H9 (cell line): ENCODE measurements at regions not wholly inside any gene's neighbourhood (a gene's known extent, or its start where the extent isn't known, plus 50 kb on each side); places are given as distances from the start of the nearest gene placed in this dataset.

Source experiments
- DNase-seq: peaks from one replicate; pipeline ENCODE4 v3.0.0-alpha.2; 2017
- H2AFZ ChIP-seq: one replicate; pipeline ENCODE4 v1.6.1; 2013; ENCODE audit warnings: mild to moderate bottlenecking, low read length, control low read depth, moderate library complexity
- H2AK5ac ChIP-seq: 2 replicates; pipeline ENCODE4 v1.6.1; 2013; ENCODE audit warnings: low read length, control low read depth, mixed read lengths; ENCODE audit not compliant: insufficient read length
- H2BK120ac ChIP-seq: one replicate; pipeline ENCODE4 v1.6.1; 2013; ENCODE audit warnings: low read depth, mild to moderate bottlenecking, low read length, control low read depth, inconsistent platforms; ENCODE audit not compliant: poor library complexity, severe bottlenecking
- H2BK12ac ChIP-seq: 2 replicates; pipeline ENCODE4 v1.6.1; 2013; ENCODE audit warnings: low read length, control low read depth, mixed read lengths, low read depth; ENCODE audit not compliant: insufficient read length
- H2BK15ac ChIP-seq: 2 replicates; pipeline ENCODE4 v1.6.1; 2013; ENCODE audit warnings: low read depth, low read length, control low read depth
- H2BK20ac ChIP-seq: one replicate; pipeline ENCODE4 v1.6.1; 2013; ENCODE audit warnings: low read depth, mild to moderate bottlenecking, low read length, control low read depth, inconsistent platforms; ENCODE audit not compliant: poor library complexity, severe bottlenecking
- H2BK5ac ChIP-seq: 2 replicates; pipeline ENCODE4 v1.6.1; 2013; ENCODE audit warnings: low read length, control low read depth, mixed read lengths; ENCODE audit not compliant: insufficient read length
- H3K14ac ChIP-seq: 2 replicates; pipeline ENCODE4 v1.6.1; 2013; ENCODE audit warnings: low read length, control low read depth; ENCODE audit not compliant: insufficient read depth
- H3K18ac ChIP-seq: 2 replicates; pipeline ENCODE4 v1.6.1; 2013; ENCODE audit warnings: low read depth, mild to moderate bottlenecking, mixed read lengths, low read length, control low read depth; ENCODE audit not compliant: insufficient read length
- H3K23ac ChIP-seq: 2 replicates; pipeline ENCODE4 v1.6.1; 2013; ENCODE audit warnings: low read length, control low read depth, mixed read lengths, low read depth; ENCODE audit not compliant: insufficient read length
- H3K23me2 ChIP-seq: 2 replicates; pipeline ENCODE4 v1.6.1; 2013; ENCODE audit warnings: low read depth, mild to moderate bottlenecking, mixed read lengths, low read length, control low read depth; ENCODE audit not compliant: insufficient read length, poor library complexity, severe bottlenecking
- H3K27ac ChIP-seq: 2 replicates; pipeline ENCODE4 v1.5.1; 2013; ENCODE audit warnings: low read length, control low read depth, mixed read lengths, low read depth; ENCODE audit not compliant: insufficient read length
- H3K27me3 ChIP-seq: 2 replicates; pipeline ENCODE4 v1.6.1; 2013; ENCODE audit warnings: low read length, control low read depth, inconsistent platforms; ENCODE audit not compliant: insufficient read depth
- H3K4ac ChIP-seq: 2 replicates; pipeline ENCODE4 v1.6.1; 2013; ENCODE audit warnings: low read depth, mild to moderate bottlenecking, control low read depth, inconsistent platforms, low read length, moderate library complexity
- H3K4me1 ChIP-seq: 2 replicates; pipeline ENCODE4 v1.6.1; 2013; ENCODE audit warnings: low read length, control low read depth, inconsistent platforms; ENCODE audit not compliant: insufficient read depth
- H3K4me2 ChIP-seq: 2 replicates; pipeline ENCODE4 v1.6.1; 2013; ENCODE audit warnings: low read length, control low read depth, mixed read lengths; ENCODE audit not compliant: insufficient read length, insufficient read depth
- H3K56ac ChIP-seq: 2 replicates; pipeline ENCODE4 v1.6.1; 2013; ENCODE audit warnings: low read depth, mild to moderate bottlenecking, mixed read lengths, low read length, control low read depth; ENCODE audit not compliant: insufficient read length
- H3K79me1 ChIP-seq: 2 replicates; pipeline ENCODE4 v1.6.1; 2013; ENCODE audit warnings: low read depth, mild to moderate bottlenecking, moderate library complexity, low read length, control low read depth, inconsistent platforms; ENCODE audit not compliant: insufficient read depth, poor library complexity, severe bottlenecking
- H3K79me2 ChIP-seq: 2 replicates; pipeline ENCODE4 v1.6.1; 2013; ENCODE audit warnings: low read length, control low read depth, inconsistent platforms; ENCODE audit not compliant: insufficient read depth
- H3K9ac ChIP-seq: 2 replicates; pipeline ENCODE4 v1.6.1; 2013; ENCODE audit warnings: low read length, control low read depth, mixed read lengths; ENCODE audit not compliant: insufficient read length; ENCODE audit errors: extremely low read depth
- H3K9me3 ChIP-seq: one replicate; pipeline ENCODE4 v1.6.1; 2013; ENCODE audit warnings: low read depth, low read length, inconsistent platforms; ENCODE audit not compliant: control insufficient read depth
- H3T11ph ChIP-seq: one replicate; pipeline ENCODE4 v1.6.1; 2013; ENCODE audit warnings: mild to moderate bottlenecking, low read length, control low read depth, inconsistent platforms
- H4K20me1 ChIP-seq: one replicate; pipeline ENCODE4 v1.6.1; 2013; ENCODE audit not compliant: control insufficient read depth, insufficient read length, insufficient read depth
- H4K5ac ChIP-seq: 2 replicates; pipeline ENCODE4 v1.6.1; 2013; ENCODE audit warnings: low read depth, mild to moderate bottlenecking, mixed read lengths, low read length, control low read depth; ENCODE audit not compliant: insufficient read length
- H4K8ac ChIP-seq: replicated peaks from 2 replicates; pipeline ENCODE4 v1.6.1; 2013; ENCODE audit warnings: low read length, control low read depth, mixed read lengths, low read depth; ENCODE audit not compliant: insufficient read length
- H4K91ac ChIP-seq: 2 replicates; pipeline ENCODE4 v1.6.1; 2013; ENCODE audit warnings: low read depth, mild to moderate bottlenecking, moderate library complexity, mixed read lengths, low read length, control low read depth; ENCODE audit not compliant: insufficient read length
- H3K27ac Mint-ChIP-seq, 3 experiments: 2 replicates in 2 of 3; 3 replicates in 1 of 3; pipeline ENCODE4 v1.8.0; 2020 to 2021; ENCODE audit warnings: mixed read lengths in 3 of 3, mild to moderate bottlenecking in 1 of 3, moderate library complexity in 1 of 3
- H3K27me3 Mint-ChIP-seq: 2 replicates; pipeline ENCODE4 v1.8.0; 2021; ENCODE audit warnings: low read depth, mild to moderate bottlenecking, moderate library complexity, mixed read lengths
- H3K36me3 Mint-ChIP-seq, 3 experiments: 2 replicates in 2 of 3; 3 replicates in 1 of 3; pipeline ENCODE4 v1.8.0; 2020 to 2021; ENCODE audit warnings: low read depth in 3 of 3, mixed read lengths in 3 of 3; ENCODE audit not compliant: insufficient read depth in 1 of 3
- H3K4me1 Mint-ChIP-seq, 2 experiments: 2 replicates each; pipeline ENCODE4 v1.8.0; 2020; ENCODE audit warnings: mixed read lengths in 2 of 2
- H3K4me3 Mint-ChIP-seq, 2 experiments: 2 replicates in 1 of 2; 3 replicates in 1 of 2; pipeline ENCODE4 v1.8.0; 2020 to 2021; ENCODE audit warnings: mild to moderate bottlenecking in 2 of 2, mixed read lengths in 2 of 2, moderate library complexity in 1 of 2
- H3K9me3 Mint-ChIP-seq, 2 experiments: 2 replicates in 1 of 2; 3 replicates in 1 of 2; pipeline ENCODE4 v1.8.0; 2020; ENCODE audit warnings: mild to moderate bottlenecking in 2 of 2, mixed read lengths in 2 of 2, moderate library complexity in 1 of 2
- WGBS: extraction: QIAGEN DNeasy Blood & Tissue Kit; methylation state at CpG from one replicate; pipeline ENCODE4 v1.1.7; 2013; ENCODE audit warnings: missing lambda C conversion rate, low lambda C conversion rate, mixed read lengths; ENCODE audit not compliant: insufficient read length; ENCODE audit errors: extremely low coverage; 5-methylcytosine and 5-hydroxymethylcytosine counted together
- TF ChIP-seq, protein P1 (sequence below): fragments of 200-600 bp; sonication (generic); conservative IDR thresholded peaks from 3 replicates; pipeline ENCODE4 v1.8.0; 2021; ENCODE audit warnings: antibody characterized with exemption, mild to moderate bottlenecking

DNA sequence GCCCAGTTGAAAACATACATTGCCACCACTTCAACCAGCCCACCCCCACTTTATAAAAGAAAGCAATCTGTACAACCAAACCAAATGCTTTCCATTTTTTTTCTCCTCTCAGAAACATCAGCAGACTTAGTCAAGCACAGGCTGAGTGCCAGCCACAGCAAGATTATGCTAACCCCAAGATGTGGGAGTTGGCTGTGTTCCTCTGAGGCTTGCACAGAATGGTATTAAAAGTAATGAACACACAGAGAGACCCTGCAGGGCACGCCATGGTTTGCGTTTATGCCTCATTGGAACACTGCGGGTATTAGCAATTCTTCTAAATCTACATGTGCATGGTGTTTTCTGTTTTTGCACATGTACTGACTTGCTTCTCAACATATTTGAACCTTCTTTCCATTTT, 419.9 kb upstream of the GRAMD2B start:
- Histone ChIP-seq H3K23me2 (no peaks in the 10 kb centered on the region), H4K5ac (no peak overlapping the region), H3K56ac (no peak overlapping the region), H2AK5ac (no peak overlapping the region), H3K4ac (no peak overlapping the region), H3K4me1 (no peaks in the 10 kb centered on the region), H3K14ac (no peak overlapping the region), H2BK12ac (no peak overlapping the region), H4K8ac (no peak overlapping the region), H2BK5ac (no peak overlapping the region), H3K18ac (no peak overlapping the region), H2AFZ (no peak overlapping the region), H4K20me1 (no peaks in the 10 kb centered on the region), H3T11ph (no peak overlapping the region), H3K27me3 (no peaks in the 10 kb centered on the region), H4K91ac (no peak overlapping the region), H3K79me1 (no peaks in the 10 kb centered on the region), H3K4me2 (no peak overlapping the region), H3K9ac (no peak overlapping the region), H2BK120ac (no peak overlapping the region), H3K27ac (no peak overlapping the region), H3K79me2 (no peaks in the 10 kb centered on the region), H2BK20ac (no peak overlapping the region), H3K23ac (no peak overlapping the region), H3K9me3 (no peaks in the 10 kb centered on the region), H2BK15ac (no peak overlapping the region)
- Mint-ChIP-seq H3K9me3 (no peaks in the 10 kb centered on the region), H3K4me1 (peaks cover 10 to 13% of the 10 kb centered on the region in 2 experiments), H3K27me3 (no peaks in the 10 kb centered on the region), H3K36me3 (peaks cover 0 to under 1% (median 0%) of the 10 kb centered on the region in 3 experiments; a peak in 2 of 7 replicates), H3K27ac (no peak overlapping the region), H3K4me3 (no peak overlapping the region)
- WGBS, result no CpG with 5 or more reads among the region's 3 CpGs
- DNase-seq, result no peak
- TF ChIP-seq, protein P1, sequence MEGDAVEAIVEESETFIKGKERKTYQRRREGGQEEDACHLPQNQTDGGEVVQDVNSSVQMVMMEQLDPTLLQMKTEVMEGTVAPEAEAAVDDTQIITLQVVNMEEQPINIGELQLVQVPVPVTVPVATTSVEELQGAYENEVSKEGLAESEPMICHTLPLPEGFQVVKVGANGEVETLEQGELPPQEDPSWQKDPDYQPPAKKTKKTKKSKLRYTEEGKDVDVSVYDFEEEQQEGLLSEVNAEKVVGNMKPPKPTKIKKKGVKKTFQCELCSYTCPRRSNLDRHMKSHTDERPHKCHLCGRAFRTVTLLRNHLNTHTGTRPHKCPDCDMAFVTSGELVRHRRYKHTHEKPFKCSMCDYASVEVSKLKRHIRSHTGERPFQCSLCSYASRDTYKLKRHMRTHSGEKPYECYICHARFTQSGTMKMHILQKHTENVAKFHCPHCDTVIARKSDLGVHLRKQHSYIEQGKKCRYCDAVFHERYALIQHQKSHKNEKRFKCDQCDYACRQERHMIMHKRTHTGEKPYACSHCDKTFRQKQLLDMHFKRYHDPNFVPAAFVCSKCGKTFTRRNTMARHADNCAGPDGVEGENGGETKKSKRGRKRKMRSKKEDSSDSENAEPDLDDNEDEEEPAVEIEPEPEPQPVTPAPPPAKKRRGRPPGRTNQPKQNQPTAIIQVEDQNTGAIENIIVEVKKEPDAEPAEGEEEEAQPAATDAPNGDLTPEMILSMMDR, result no peak
